GM13977 (cell line): ENCODE measurements at regions not wholly inside any gene's neighbourhood (a gene's known extent, or its start where the extent isn't known, plus 50 kb on each side); places are given as distances from the start of the nearest gene placed in this dataset.

Experiments used
- DNase-seq: peaks from one replicate; pipeline ENCODE4 v3.0.0; 2012; ENCODE audit warnings: low spot score
- CTCF ChIP-seq: IDR thresholded peaks from 2 replicates; pipeline ENCODE4 v1.5.1; 2012; ENCODE audit warnings: mild to moderate bottlenecking, control low read depth; ENCODE audit not compliant: insufficient read depth; ENCODE audit errors: extremely low read depth, missing control alignments
- in situ Hi-C: fragments of 300-500 bp; cut with MboI; formaldehyde crosslinking; loops from one replicate; pipeline ENCODE4 v1.12.0; 2022; ENCODE audit warnings: low sequenced_read_pairs, low pct_unique_long_range_greater_than_20kb, mixed read lengths, inconsistent platforms; ENCODE audit not compliant: unreplicated experiment

- TF ChIP-seq CTCF, result no peak
- DNase-seq, result no peak
- in situ Hi-C loops, result no loop called here
These were observed 190.3 kb upstream of the TAB2 start for GRCh38 chr6:149127212-149127611.

GRCh38 chr6:149128489-149129145 is 188.9 kb upstream of the TAB2 start:
- in situ Hi-C loops, result no loop called here
- no peak for TF ChIP-seq CTCF
- DNase-seq, result no peak

- in situ Hi-C loops, result no loop called here
- no peak for DNase-seq
- no peak for TF ChIP-seq CTCF
These were observed 188.0 kb upstream of the TAB2 start for GRCh38 chr6:149129371-149130077.

GRCh38 chr6:149130090-149130489 is 187.4 kb upstream of the TAB2 start:
- no peak for TF ChIP-seq CTCF
- in situ Hi-C loops, result no loop called here
- DNase-seq, result no peak

- no peak for DNase-seq
- in situ Hi-C loops, result no loop called here
- no peak for TF ChIP-seq CTCF
These were observed 187.0 kb upstream of the TAB2 start for GRCh38 chr6:149130508-149130907.

GRCh38 chr6:149131891-149132290 is 185.6 kb upstream of the TAB2 start:
- DNase-seq, result no peak
- TF ChIP-seq CTCF, result no peak
- in situ Hi-C loops, result no loop called here
